NCI-H187 (cell line): ENCODE measurements at regions not wholly inside any gene's neighbourhood (a gene's known extent, or its start where the extent isn't known, plus 50 kb on each side); places are given as distances from the start of the nearest gene placed in this dataset.
"Not testable (repeated sequence)": the region's sequence is repeated elsewhere in the genome, so short reads cannot be mapped to it uniquely, and the experiment has no call there.

Experiments
- DNase-seq, 2 experiments: peaks; one replicate each; lab custom pipeline; 2025; lab: John Stamatoyannopoulos, UW

DNA sequence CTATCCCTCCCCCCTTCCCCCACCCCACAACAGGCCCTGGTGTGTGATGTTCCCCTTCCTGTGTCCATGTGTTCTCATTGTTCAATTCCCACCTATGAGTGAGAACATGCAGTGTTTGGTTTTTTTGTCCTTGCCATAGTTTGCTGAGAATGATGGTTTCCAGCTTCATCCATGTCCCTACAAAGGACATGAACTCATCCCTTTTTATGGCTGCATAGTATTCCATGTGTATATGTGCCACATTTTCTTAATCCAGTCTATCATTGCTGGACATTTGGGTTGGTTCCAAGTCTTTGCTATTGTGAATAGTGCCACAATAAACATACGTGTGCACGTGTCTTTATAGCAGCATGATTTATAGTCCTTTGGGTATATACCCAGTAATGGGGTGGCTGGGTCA is 52.3 kb upstream of the MAN1A2 start:
- DNase-seq, result not testable (repeated sequence)

DNA sequence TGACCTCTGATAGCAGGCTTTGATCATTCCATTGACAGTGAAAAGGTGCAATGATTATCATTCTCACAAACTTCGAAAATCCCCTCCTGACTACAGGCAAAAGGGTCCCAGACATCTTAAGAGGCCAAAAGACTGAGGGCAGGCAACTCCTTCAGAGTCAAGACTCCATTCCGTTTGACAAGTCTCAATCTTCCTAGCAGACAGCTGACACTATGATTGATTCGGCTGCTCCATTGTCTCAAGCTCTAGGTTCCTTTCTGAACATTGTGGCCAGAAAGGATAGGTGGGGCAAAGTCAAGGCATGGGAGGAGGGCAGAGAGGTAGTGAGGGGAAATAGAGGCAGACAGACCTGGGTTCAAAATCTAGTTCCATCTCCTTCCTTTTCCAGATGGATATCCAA is 53.7 kb upstream of the MAN1A2 start:
- no peak for DNase-seq

DNA sequence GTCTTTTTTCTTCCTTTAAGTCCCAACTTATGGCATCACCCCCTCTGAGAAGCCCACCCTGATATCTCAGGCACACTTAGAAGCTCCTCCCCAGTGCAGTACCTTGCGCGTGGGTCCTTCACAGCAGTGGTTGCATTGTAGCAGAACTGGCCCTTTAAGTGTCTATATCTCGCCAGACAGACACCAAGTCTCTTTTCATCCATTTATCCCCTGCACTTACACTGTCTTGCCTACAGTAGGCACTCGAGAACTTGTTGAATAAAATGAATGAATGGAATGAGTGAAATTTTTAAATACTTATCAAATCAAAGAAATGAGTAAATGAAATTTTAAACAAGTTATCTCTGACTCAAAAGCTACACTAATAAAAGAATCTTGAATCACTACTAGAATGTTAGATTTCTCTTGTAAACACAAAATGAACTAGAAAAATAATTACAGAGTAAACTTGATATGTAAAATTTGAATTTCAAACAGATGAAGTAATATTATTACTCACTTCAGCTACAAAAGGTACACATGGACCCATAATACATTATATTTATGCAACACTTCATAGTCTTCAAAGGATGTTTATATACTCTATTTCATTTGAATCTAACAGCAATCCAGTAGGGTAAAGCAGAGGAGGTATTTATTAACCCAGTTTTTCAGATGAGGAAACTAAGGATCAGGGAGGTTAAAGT is 54.7 kb upstream of the MAN1A2 start:
- no peak for DNase-seq

DNA sequence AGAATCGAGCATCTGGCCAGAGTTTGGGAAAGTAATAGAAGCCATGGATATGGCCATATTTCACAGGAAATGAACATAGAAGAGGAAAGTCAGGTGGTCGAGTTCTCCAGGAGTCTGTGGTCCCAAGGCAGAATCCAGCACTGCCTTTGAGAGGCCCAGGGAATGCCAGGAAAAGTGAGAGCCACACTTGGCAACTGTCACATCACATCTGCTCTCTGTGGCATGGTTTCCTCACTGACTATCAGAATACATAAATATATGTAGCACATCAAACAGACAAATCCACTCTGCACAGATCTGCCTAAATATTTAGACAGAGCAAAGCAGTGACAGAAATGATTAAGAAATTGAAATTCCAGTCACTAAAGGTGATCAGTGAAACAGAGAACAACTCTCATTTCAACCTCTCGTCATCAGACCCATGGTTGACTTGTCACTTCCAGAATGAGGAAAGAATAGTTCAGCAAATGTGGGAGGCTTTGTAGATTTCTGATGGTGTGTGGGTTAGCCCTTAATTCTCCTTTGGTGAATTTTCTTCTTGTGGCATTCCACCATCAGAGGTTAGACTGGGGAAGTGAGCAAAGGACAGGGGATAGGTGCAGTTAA is 58.8 kb upstream of the MAN1A2 start:
- DNase-seq, result no peak

DNA sequence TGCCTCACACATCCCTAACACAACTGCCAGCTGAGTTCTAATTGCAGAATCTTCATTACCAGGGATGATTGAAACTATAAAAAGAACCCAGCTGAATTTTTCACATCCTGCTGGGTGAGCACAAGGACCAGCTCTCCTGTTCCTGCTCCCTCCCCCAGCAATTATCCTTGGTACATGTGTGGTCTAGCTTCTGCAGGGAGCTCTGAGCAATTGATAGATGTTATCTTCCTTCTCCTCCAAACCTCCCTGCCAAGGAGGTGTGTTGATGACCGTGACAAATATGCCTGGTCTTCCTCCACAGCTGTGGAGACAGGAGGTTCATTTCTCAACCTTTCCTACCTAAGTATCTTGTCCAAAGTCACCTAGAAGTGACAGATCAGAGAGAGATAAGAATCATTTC is 65.3 kb upstream of the MAN1A2 start:
- DNase-seq, result no peak

DNA sequence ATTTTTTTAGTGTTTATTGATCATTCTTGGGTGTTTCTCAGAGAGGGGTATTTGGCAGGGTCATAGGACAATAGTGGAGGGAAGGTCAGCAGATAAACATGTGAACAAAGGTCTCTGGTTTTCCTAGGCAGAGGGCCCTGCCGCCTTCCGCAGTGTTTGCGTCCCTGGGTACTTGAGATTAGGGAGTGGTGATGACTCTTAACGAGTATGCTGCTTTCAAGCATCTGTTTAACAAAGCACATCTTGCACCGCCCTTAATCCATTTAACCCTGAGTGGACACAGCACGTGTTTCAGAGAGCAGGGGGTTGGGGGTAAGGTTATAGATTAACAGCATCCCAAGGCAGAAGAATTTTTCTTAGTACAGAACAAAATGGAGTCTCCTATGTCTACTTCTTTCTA is 67.1 kb upstream of the MAN1A2 start:
- DNase-seq, result not testable (repeated sequence)

DNA sequence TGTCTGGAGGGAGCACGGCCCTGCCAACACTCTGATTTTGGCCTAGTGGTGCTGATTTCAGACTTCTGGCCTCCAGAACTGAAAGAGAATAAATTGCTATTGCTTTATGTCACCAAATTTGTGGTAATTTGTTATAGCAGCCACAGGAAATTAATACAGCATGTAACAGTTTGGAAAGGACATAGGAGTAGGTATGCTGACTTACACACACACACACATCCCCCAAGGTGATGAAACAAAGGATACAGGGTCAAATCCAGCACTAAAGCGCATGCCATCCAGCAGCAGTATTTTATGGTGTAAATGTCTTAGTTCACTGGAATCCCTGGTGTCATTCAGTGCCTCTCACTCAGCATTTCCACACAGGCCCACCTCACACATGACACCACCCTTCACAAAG is 72.2 kb upstream of the MAN1A2 start:
- DNase-seq, result no peak

DNA sequence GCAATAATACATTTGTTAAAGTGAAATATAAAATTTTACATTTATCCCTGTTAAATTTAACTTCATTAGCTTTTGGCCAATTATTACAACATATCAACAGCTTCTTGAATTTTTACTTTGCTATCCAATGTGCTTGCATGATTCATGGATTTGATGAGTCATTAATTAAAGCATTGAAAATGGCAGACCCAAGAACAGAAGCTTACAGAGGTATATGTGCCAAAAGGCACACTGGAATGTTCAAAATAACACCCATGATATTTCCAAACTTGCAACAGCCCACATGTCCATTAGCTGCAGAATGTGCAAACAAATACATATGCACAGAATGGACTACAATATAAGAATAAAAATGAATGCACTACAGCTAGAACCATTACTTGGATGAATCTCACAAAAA is 76.4 kb upstream of the MAN1A2 start:
- no peak for DNase-seq

DNA sequence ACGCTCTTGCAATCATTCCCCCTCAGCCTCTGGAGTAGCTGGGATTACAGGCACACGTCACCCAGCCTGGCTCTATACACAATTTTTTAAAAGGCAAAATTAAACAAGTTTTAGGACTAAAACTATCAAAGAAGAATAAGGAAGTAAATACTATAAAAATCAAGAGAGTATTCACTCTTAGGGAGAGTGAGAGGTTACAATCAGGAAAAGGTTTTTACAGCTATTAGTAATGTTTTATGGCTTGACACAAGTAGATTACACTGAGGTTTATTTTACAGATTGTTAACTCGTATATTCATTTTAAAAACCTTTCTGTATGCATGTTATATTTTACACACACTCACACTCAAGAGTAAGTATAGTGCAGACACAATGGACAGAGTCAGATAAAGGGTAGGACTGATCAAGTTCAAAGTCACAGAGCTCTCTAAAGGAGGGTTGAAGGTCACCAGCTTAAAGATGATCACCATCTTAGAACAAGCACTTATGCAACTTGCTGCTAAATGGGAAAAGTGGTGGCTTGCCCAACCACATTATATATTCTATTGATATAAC is 77.9 kb upstream of the MAN1A2 start:
- no peak for DNase-seq

DNA sequence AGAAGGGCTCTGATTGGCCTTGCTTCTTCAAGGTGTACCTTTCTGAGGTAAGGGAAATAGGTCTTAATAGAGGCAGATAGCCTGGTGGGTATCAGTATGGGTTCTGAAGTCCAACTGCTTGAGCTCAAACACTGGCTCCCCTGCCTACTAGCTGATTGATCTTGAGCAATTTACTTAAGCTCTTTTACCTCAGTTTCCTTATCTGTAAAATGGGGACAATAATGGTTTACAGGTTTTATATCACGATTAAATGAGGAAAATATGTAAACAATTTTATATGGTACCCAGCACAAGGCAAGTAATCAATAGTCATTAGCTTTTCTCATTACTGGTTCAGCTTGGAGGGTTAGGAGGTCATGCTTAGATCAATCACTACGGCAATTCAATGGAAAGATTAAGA is 75.8 kb upstream of the VTCN1 start:
- DNase-seq, result no peak

DNA sequence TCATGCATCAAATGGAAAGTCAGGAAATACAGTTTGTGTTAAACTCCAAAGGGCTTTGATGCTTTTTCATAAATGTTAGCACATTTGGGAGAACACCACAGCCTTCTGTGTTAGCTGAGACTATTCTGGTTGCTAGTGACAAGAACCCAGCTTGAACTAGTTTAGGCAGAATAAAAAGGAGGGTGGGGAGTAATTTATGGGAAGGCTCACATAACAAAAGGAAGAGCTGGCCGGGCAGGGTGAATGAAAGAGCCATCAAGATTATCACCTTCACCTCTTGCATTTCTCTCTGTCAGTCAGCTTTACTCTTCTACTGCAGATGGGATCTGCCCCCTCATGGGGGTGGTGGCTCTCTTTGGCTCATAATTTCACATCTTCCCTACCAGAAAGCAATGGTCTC is 75.4 kb upstream of the VTCN1 start:
- DNase-seq, result no peak

DNA sequence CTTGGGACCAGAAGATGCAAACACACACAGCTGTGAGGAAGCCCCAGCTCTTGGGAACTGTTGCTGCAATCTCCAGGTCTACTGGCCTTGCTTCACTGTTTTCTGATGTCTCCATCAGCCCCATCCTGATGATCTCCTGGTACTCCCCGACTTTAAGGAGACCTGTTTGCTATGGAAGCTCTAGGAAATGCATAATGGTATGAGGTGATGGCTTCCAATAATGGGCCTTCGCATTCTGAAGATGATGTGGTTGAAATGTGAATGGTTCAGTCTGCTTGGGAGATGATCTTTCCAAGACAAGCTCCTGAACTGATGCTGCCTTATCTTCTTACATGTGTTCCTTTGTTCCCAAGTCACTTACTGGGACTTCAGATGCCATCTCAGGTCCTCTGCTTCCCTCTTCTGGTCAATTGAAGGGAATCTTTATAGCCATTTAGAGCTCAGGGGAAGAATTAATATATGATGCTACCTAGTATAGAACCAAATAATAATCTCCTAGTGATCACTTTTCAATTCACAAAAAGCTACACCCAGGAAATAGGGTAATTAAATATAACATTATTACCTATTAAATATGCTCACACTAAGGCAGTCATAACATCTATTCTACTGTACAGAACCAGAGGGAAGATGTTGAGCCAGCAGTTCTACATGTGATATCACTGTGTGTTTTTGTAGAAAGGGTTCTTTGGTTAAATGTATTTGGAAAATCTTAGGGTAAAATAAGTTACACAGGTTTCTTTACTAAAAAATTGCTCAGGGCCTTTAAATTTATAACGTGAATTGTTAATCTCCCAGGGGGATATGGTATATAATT is 73.9 kb upstream of the VTCN1 start:
- DNase-seq, result peak in 1 of 2 experiments; percentile 25

DNA sequence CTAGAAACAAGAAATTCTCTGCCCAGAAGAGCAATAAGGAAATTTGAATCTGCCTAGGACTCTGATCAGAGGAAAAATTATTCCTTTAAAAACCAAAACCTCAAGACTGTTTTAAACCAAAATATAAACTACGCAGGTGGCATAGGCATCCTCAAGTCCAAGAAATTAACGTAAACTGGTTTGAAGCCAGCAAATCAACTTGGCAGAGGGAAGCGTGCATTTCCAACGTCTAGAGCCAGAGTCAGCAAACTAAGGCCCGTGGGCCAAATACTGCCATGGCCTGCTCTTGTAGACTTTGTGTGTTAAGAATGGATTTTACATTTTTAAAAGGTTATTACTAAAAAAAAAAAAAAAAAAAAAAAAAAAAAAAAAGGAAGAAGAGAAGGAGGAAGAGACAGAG is 67.8 kb upstream of the VTCN1 start:
- no peak for DNase-seq

DNA sequence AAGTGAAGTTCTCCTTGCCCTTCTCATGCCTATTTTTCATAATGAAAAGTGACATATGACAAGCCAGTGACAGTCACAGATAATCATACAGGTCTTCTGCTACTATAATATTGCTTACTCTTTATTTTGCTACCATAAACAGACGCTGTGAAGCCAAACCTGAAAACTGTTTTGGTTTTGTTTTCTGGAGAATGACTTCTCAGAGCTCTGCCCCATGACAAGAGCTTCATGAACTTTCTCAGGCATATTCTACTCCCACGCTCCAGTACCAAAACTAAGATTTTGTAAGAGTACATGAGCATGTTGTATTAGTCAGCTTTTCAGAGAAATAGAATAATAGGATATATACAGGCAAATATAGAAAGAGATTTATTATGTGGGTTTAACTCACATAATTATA is 64.3 kb upstream of the VTCN1 start:
- no peak for DNase-seq

DNA sequence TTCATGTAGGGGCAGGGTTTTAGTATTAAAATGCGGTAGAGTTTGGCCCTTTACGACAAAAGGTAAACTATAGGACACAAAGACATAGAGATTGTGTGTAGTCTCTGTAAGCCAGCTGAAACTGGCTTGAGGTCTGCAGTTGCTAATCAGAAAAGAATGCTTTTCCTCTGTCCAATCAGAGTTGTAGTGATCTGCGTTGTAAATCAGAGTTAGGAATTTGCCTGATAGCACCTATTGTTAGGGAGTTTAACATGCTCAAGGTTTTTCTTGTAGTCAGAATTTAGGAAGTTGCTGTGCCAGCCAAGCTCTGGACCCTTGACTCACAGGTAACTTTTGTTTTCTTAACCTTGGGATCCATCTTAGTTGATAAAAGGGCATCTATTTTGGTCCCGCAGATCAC is 61.2 kb upstream of the VTCN1 start:
- DNase-seq, result no peak

DNA sequence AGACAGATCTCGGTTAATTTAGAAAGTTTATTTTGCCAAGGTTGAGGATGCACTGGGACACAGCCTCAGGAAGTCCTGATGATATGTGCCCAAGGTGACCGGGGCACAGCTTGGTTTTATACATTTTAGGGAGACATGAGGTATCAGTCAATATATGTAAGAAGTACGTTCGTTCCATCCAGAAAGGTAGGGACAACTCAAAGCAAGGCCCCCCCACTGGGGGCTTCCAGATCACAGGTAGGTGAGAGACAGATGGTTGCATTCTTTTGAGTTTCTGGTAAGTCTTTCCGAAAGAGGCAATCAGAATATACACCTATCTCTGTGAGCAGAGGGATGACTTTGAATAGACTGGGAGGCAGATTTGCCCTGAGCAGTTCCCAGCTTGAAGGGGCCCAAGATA is 60.4 kb upstream of the VTCN1 start:
- no peak for DNase-seq

DNA sequence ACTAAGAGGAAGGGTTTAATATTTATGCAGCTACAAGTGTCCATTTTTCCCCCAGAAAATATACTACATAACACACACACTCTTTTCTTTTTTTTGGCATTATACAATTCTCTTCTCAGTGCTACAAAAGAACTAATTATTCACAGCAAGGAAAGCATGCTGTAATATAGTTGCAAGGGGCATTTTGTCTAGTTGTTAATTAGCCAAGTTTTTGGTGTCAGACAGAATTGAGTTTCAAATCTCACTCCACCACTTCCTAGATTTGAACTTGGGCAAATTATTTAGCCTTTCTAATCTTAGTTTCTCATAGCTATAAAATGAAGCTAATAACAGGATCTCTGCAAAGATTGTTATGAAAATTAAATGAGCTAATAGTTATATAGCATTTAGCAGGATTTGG is 60.0 kb upstream of the VTCN1 start:
- DNase-seq, result no peak

DNA sequence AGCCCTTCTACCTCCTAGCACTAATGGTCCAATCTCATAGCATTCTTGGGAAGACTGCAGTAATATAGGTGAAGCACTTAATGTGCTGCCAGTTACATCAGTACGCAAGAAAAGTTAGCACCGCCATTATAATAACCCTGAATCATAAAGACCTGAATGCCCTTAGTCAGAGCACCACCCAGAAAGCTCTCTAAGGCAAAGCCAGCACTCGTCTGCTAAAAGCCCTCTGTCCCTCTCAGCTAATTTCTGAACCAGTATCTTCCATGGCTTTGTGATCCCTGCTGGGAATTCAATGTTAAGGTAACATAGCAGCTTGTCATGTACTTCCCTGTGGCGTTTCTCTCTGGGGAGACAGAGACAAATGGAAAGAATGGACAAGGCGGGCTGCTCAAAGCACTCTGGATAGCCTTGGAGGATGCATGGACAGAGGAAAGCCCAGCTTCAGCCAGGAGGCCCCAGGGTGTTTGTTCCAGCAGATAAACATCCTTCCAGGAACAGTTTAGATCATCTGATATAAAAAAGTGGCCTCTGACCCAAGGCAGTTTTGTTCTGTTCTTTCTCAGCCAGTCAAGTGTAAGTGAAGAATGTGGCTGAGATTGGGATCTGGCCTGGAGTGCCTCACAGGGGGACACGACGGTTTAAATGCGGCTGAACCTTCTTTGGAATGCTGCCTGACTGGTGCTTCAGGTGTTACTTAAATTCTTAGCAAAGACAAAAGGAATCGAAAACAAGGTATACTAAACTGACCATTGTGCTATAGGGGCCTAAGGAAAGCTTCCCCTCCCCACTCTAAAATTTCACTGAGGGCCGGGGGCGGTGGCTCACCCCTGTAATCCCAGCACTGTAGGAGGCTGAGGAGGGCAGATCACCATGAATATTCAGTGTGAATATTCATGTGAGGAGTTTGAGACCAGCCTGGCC is 58.1 kb upstream of the VTCN1 start:
- no peak for DNase-seq

DNA sequence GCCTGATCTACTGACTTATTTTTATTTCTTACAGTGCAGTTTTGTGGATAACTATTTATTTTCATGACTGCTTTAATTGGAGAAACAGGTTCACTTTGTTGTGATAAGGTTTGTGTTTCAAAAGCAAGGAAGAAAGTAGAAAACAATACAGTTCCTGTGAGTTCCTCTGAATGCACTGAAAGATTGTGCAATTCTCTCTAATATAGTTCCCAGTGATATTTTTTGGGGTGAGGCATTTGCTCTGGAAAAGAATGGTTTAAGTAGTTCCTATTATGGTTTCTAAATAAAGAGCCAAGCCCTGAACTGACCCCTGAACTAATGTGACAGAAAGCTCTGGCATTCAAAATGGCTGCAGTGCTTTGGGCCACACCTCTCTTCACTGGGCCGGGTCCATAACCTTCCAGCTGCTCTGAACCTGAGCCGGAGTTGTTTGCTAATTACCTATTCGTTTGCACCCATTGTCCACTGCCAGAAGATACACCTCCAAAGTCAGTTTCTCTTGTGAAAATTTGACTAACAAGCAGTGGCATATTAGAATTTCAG is 56.6 kb upstream of the VTCN1 start:
- DNase-seq, result no peak

DNA sequence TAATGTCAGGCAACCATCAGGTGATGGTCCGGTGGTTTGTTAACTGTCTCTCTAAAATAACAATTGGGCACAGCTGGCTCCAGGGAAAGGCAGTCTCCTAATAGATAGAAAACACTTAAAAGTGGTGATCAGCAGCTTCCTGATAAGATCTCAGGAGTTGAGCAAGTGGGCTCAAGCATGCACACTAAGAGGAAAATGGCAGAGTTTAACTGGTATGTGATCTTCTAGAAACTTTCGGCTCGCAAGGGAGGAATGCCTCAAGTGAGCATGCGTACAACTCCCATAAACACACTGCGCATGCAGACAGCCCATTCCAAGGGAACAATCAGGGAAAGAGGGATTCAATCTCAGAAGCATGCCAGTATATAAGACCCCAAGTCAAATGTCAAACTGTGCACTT is 52.2 kb upstream of the VTCN1 start:
- DNase-seq, result no peak

DNA sequence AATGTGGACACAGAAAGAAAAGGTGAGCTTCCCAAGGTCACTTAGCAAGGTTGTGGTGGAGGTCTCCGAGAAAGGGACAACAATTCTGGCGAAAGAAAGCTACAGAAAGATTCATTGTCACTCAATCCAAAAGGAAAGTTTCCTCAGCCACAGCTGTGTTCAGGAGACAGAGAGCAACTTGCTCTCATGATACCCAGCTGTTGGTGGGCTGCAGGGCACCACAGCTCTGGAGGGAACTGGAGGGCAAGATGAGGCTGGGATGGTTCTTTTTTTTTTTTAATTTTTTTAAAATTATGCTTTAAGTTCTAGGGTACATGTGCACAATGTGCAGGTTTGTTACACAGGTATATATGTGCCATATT is 50.7 kb upstream of the VTCN1 start:
- DNase-seq, result no peak
